Activated CD4-positive, alpha-beta memory T cell treated with anti-CD3 and anti-CD28 coated beads for 36 hours (primary cell): ENCODE measurements at regions not wholly inside any gene's neighbourhood (a gene's known extent, or its start where the extent isn't known, plus 50 kb on each side); places are given as distances from the start of the nearest gene placed in this dataset.

Source experiments
- CTCF ChIA-PET: fragments of 350-600 bp; sonication (Branson Sonifier 250); formaldehyde crosslinking; loops from one replicate; lab custom pipeline; 2021; ENCODE audit warnings: antibody characterized with exemption, inconsistent platforms; lab: Charles Lee
- POLR2A ChIA-PET: fragments of 350-600 bp; sonication (Branson Sonifier 250); formaldehyde crosslinking; loops from one replicate; lab custom pipeline; 2021; ENCODE audit warnings: antibody characterized with exemption; lab: Charles Lee
- DNase-seq: peaks from one replicate; pipeline ENCODE4 v3.0.0-alpha.2; 2020
- H3K27ac Mint-ChIP-seq: one replicate; pipeline ENCODE4 v1.8.0; 2021; ENCODE audit warnings: mixed read lengths
- H3K27me3 Mint-ChIP-seq: one replicate; pipeline ENCODE4 v1.8.0; 2021; ENCODE audit warnings: mixed read lengths
- H3K36me3 Mint-ChIP-seq: one replicate; pipeline ENCODE4 v1.8.0; 2021; ENCODE audit warnings: mixed read lengths
- H3K4me1 Mint-ChIP-seq: one replicate; pipeline ENCODE4 v1.8.0; 2021; ENCODE audit warnings: low read depth, mixed read lengths
- H3K4me3 Mint-ChIP-seq: one replicate; pipeline ENCODE4 v1.8.0; 2021; ENCODE audit warnings: mild to moderate bottlenecking, mixed read lengths
- H3K9me3 Mint-ChIP-seq: one replicate; pipeline ENCODE4 v1.8.0; 2021; ENCODE audit warnings: mixed read lengths
- intact Hi-C: fragments of 100-400 bp; cut with micrococcal nuclease; formaldehyde crosslinking; loops from one replicate; pipeline ENCODE4 v1.15.1; 2023

DNA sequence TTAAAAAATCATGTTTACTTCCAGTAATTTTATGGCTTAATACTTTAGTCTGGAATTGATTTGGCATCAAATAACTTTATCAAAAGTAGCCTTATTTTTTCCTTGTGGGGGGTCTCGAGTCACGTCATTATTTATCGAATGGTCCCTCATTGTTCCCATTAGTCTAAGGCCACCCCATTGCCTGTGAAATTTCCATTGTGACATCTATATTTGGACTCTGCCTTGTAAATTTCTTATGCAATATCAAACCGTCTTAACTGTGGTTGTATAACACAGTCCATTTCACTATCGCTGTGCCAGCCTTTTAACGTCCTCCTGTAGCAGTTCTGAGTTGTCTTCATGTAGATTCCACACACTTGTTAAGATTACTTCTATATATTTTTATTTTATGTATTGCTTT is 103.9 kb upstream of the RET start:
- DNase-seq, result no peak
- Mint-ChIP-seq H3K9me3 (no peaks in the 10 kb centered on the region), H3K4me3 (no peak overlapping the region), H3K27ac (no peak overlapping the region), H3K4me1 (no peaks in the 10 kb centered on the region), H3K36me3 (no peaks in the 10 kb centered on the region), H3K27me3 (peaks cover 4% of the 10 kb centered on the region)
- POLR2A ChIA-PET, result no interaction called here
- CTCF ChIA-PET, result no interaction called here
- intact Hi-C loops, result no loop called here

DNA sequence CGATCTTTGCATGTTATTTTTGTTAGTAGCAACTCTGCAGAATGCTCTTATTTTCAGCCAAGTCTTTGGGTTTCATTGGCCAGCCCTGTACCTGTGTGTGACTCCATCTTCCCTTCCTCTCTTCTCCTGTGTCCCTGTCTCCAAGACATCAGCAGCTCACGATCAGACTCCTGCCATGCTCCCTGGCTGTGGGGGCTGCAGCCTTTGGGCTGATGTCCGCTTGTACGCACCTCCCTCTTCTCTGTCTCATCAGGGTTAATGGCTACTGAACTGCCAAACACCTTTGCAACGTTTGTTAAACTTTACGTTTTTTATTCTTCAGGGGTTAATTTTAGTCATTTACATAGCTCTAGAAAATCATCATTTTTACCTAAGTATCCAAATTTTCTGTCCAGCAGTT is 103.5 kb upstream of the RET start:
- DNase-seq, result no peak
- Mint-ChIP-seq H3K36me3 (no peaks in the 10 kb centered on the region), H3K27ac (no peak overlapping the region), H3K4me1 (no peaks in the 10 kb centered on the region), H3K9me3 (no peaks in the 10 kb centered on the region), H3K4me3 (no peak overlapping the region), H3K27me3 (no peaks in the 10 kb centered on the region)
- POLR2A ChIA-PET, result no interaction called here
- CTCF ChIA-PET, result no interaction called here
- intact Hi-C loops, result no loop called here

DNA sequence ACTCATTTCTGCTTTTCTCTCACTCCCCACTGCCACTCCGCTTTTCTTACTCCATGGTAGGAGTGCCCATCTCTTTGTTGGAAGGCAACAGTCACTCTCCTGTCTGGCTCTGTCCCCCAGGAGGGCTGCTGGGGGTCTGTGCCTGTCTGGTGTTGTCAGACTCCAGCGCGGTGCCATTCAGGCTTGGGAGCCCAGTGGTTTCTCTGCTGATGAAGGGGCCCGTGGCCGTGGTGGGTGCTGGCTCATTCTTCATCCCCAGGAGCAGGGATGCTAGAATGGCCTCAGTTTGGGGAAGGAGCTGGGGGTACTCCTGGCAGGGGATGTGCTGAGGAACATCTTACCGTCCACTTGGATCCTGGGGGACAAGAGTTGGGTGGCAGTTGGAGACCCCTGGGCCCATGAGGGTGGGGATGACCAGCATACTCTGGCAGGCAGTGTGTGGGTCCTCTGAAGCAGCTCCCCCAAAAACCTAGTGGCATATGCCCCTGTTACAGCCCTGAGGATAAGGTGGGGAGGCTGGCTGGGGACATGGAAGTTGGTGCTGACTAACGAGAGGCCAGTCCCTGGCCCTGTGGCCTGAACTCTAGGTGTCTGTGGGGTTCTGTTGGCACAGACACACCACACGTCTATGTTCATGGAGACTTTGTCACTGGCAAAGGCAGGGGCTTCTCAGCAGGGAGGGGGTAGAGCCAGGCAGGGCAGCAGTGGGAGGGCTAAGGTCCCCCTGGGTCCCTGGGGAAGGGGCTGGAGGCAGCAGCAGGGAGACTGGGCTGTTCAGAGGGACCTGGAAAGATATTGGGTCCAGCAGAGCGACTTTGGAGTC is 102.8 kb upstream of the RET start:
- DNase-seq, result no peak
- ChIA-PET CTCF (no interaction called here), POLR2A (no interaction called here)
- no peaks in the 10 kb centered on the region for H3K36me3 Mint-ChIP-seq
- no peaks in the 10 kb centered on the region for H3K27me3 Mint-ChIP-seq
- intact Hi-C loops, result no loop called here
- no peak overlapping the region for H3K4me3 Mint-ChIP-seq
- H3K27ac Mint-ChIP-seq, result no peak overlapping the region
- no peaks in the 10 kb centered on the region for H3K9me3 Mint-ChIP-seq
- H3K4me1 Mint-ChIP-seq, result no peaks in the 10 kb centered on the region

DNA sequence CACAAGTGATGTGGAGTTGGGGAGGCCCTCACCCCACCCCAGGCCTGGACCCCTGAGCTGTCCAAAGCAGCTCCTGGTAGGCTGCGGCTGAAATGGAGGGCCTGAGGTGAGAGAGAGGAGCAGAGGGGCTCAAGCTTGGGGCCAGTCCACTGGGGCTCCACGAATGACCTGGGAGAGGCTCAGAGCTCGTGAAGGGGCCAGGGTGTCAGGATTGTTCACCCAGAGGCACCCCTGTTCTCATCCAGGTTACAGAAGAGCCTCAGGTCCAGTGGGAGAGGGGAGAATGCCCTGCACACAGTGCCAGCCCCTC is 102.2 kb upstream of the RET start:
- DNase-seq, result peak; percentile 3
- ChIA-PET CTCF (no interaction called here), POLR2A (no interaction called here)
- H3K27me3 Mint-ChIP-seq, result no peaks in the 10 kb centered on the region
- no peak overlapping the region for H3K4me3 Mint-ChIP-seq
- H3K27ac Mint-ChIP-seq, result no peak overlapping the region
- H3K36me3 Mint-ChIP-seq, result no peaks in the 10 kb centered on the region
- intact Hi-C loops, result no loop called here
- no peaks in the 10 kb centered on the region for H3K4me1 Mint-ChIP-seq
- no peaks in the 10 kb centered on the region for H3K9me3 Mint-ChIP-seq

DNA sequence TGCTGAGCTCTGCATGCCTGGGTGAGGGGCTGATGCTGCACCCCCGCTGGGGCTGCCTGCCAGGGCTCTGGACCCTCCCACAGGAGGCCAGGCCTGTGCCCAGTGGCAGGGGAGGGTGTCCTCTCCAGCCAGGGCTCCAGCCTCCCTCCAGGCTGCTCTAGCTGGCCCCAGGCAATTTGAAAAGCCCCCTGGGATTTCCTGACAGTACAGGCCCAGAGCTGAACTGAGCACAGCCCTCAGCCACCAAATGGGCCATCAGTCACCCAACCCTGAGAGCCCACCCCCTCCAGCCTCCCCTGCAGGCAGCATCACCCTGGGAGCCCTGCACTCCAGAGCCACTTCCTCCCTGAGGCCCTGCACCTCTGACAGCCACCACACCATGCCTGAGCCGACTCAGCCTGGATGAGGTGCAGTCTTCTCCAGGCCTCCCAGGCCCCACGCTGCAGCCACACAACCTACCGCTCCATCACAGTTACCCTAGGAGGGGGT is 101.8 kb upstream of the RET start:
- Mint-ChIP-seq H3K36me3 (no peaks in the 10 kb centered on the region), H3K4me3 (no peak overlapping the region), H3K4me1 (no peaks in the 10 kb centered on the region), H3K9me3 (no peaks in the 10 kb centered on the region), H3K27me3 (no peaks in the 10 kb centered on the region), H3K27ac (no peak overlapping the region)
- peak; percentile 7 for DNase-seq
- intact Hi-C loops, result no loop called here
- ChIA-PET CTCF (no interaction called here), POLR2A (no interaction called here)

DNA sequence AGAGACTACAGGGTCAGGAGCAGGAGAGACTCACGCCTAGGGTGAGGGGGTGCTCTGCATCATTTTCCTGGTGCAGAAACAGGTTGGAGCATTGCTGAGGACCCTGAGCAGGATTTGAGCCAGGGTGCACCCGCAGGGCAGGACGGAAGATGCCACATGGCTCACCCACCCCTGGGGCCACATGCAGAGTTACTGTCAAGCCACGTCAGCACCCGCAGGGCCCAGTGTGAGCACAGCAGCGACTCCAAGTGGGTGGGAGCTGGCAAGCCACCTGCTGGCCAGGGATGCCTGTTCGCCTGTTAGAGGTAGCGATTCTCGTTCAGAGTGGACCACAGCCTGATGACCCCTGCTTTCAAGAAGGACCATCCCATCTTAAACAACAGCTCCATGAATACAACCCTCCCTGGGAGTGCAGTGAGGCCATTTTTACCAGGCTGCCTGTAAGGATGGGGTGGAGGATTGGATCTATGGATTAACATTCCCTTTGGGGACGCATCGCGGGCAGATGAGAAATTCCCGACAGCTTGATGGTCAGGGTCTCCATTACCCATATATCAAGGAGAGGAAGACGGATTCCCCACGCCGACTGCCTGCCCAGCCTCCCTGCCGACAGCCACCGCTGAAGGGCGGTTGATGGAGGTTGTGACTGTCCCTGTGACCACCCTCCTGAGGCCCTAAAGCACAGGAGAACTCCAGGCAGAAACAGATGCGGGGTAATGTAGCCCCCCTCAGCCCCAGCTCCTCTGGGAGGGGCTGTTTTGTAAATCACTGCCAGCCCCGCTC is 101.1 kb upstream of the RET start:
- Mint-ChIP-seq H3K27ac (no peak overlapping the region), H3K4me1 (no peaks in the 10 kb centered on the region), H3K36me3 (no peaks in the 10 kb centered on the region), H3K9me3 (no peaks in the 10 kb centered on the region), H3K4me3 (no peak overlapping the region), H3K27me3 (no peaks in the 10 kb centered on the region)
- CTCF ChIA-PET, result no interaction called here
- POLR2A ChIA-PET, result no interaction called here
- peak; percentile 7 for DNase-seq
- intact Hi-C loops, result no loop called here

DNA sequence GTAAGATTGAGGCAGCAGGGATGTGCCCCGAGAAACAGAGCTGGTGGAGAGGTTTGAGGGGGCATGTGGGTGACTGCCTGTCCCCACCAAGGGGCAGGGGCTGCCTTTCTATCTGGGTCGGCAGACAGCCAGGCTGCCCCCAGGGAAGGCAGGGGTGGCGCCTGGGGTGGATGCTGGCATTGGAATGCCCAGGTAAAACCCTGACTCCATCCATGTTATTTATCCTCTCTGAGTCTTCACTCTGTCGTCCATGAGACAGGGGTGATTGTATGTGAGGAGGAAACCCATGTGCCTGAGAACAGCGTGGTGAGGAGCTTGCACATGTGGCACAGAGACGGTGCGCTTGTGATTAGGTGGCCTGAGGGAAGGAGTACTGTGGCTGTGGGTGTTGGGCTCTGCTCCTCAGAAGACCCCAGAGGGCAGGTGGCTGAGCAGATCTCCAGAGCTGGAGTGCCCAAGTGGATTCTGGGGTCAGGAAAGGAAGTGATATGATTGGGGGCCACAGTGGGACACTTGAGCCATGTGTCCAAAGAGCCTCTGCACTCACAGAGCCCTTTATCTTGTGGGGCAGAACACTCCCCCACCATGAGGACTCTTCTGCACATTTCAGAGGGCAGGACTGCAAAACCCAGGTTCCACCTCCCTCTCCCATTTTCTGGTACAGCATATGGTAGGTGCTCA is 100.4 kb upstream of the RET start:
- ChIA-PET POLR2A (no interaction called here), CTCF (no interaction called here)
- Mint-ChIP-seq H3K36me3 (no peaks in the 10 kb centered on the region), H3K27ac (no peak overlapping the region), H3K9me3 (no peaks in the 10 kb centered on the region), H3K27me3 (no peaks in the 10 kb centered on the region), H3K4me3 (no peak overlapping the region), H3K4me1 (no peaks in the 10 kb centered on the region)
- peak; percentile 2 for DNase-seq
- intact Hi-C loops, result no loop called here

DNA sequence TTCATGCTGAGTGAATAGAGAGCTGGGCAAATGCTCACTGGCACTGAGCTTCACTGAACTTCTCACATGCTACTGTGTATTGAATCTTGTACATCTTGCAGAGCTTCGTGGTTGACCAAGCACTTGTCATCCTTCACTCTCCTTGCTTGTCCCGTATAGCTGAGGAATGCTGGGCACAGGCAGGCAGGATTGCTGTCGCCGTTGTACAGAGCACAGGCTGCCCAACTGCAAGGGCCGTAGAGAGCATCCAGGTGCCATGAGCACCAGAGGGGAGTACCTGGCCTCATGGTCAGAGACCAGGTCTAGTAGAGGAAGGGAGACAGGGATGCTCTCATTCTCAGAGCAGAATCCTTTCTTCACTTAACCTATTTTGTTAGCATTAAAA is 99.8 kb upstream of the RET start:
- ChIA-PET CTCF (no interaction called here), POLR2A (no interaction called here)
- Mint-ChIP-seq H3K36me3 (no peaks in the 10 kb centered on the region), H3K4me3 (no peak overlapping the region), H3K27ac (no peak overlapping the region), H3K9me3 (no peaks in the 10 kb centered on the region), H3K4me1 (no peaks in the 10 kb centered on the region), H3K27me3 (no peaks in the 10 kb centered on the region)
- DNase-seq, result peak; percentile 4
- intact Hi-C loops, result no loop called here

DNA sequence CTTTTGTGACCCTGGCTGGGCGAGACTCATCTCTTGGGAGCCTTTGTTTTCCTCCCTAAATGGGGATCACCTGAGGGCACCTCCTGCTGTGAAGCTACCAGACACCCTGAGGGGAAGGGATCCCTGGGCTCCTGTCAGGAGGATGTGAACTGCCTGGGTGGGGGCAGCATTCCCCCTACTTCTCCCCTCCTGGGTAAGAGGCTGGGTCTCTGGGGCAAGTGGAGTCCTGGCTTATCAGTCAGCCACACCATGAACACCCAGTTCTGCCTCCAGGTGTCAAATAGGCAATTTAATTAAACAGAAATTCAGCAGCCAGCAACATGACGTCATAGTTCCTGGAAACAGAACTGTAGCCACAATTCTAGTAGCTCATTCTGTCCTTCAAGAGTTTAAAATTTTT is 97.7 kb upstream of the RET start:
- Mint-ChIP-seq H3K27ac (no peak overlapping the region), H3K9me3 (no peaks in the 10 kb centered on the region), H3K4me1 (no peaks in the 10 kb centered on the region), H3K27me3 (no peaks in the 10 kb centered on the region), H3K4me3 (no peak overlapping the region), H3K36me3 (no peaks in the 10 kb centered on the region)
- DNase-seq, result peak; percentile 2
- intact Hi-C loops, result no loop called here
- ChIA-PET POLR2A (no interaction called here), CTCF (no interaction called here)

DNA sequence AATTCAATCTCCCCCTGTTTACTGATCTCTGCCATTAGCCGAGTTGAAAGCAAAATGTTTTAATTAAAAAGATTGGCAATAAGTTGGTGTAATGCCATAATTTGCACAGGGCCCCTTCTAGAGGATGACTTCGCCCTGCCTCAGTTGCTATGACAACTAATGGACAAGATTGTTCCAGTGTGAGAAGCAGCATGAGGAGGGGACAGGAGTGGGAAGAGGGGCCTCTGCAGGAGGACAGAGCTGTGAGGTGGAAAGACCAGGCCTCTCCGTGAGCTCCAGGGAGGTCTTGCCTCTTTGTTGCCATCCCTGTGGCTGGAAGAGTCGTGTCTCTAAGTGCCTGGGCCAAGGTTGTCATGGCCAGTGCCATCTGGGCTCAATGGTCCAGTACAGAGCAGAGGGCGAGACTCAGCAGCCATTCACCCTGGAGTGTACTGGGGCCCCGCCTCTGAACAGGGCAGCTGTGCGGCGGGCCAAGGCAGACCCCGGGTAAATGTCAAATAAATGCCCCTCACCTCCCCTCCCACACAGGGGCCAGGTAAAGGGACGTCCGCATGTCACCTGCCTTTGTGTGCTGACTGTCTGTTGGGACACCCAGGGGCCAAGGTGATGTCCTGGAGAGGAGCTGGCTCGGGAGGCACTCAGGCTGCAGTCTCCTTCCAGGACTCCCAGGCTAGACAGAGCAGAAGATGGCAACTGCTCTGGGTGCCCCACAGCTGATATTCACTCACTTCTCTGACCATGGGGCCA is 97.0 kb upstream of the RET start:
- ChIA-PET POLR2A (no interaction called here), CTCF (no interaction called here)
- H3K9me3 Mint-ChIP-seq, result no peaks in the 10 kb centered on the region
- no peak overlapping the region for H3K4me3 Mint-ChIP-seq
- no peaks in the 10 kb centered on the region for H3K36me3 Mint-ChIP-seq
- H3K27me3 Mint-ChIP-seq, result no peaks in the 10 kb centered on the region
- intact Hi-C loops, result no loop called here
- peak; percentile 5 for DNase-seq
- no peak overlapping the region for H3K27ac Mint-ChIP-seq
- H3K4me1 Mint-ChIP-seq, result no peaks in the 10 kb centered on the region

DNA sequence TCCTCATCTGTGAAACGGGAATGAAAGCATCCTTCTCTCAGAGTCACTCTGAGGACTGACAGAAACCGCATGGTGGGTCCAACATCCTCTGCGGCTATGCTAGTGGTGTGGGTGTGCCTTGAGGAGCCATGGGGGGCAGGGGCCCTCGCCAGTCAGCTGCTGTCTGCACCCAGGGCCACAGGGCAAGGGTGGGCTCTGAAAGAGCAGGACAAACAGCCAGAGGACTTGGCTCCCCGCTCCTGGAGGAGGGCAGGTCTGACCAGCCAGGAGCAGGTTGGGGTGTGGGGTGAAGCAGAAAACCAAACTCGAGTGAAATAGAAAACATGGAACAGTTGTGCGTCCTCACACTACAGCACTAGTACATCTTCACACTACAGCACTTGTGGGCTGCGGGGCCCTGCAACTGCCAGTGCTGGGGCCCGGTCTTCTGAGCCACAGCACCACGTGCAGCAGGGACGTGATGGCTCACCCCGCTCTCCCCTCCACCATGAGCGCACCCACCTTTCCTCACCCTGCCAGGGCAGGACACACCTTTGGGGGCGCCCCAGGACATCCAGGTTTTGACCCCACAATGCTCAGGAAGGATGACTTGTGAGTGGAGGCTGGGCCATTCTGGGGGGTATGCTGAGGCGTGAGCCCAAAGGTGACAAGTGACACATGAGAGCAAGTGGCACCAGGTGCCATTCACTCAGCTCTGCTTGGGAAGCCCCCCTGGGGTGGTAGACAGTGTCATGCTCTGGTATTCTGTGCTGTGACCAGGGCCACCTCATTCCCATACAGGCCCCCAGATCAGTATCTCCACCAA is 96.1 kb upstream of the RET start:
- H3K9me3 Mint-ChIP-seq, result no peaks in the 10 kb centered on the region
- no peaks in the 10 kb centered on the region for H3K4me1 Mint-ChIP-seq
- H3K36me3 Mint-ChIP-seq, result no peaks in the 10 kb centered on the region
- H3K4me3 Mint-ChIP-seq, result no peak overlapping the region
- no peak overlapping the region for H3K27ac Mint-ChIP-seq
- intact Hi-C loops, result no loop called here
- CTCF ChIA-PET, result no interaction called here
- DNase-seq, result peak; percentile 4
- no peaks in the 10 kb centered on the region for H3K27me3 Mint-ChIP-seq
- POLR2A ChIA-PET, result no interaction called here
